CD14-positive monocyte (primary cell): ENCODE measurements at regions not wholly inside any gene's neighbourhood (a gene's known extent, or its start where the extent isn't known, plus 50 kb on each side); places are given as distances from the start of the nearest gene placed in this dataset.

ENCODE experiments used
- DNase-seq, 3 donors: peaks; one replicate each; pipeline ENCODE4 v3.0.0-alpha.2; 2011 to 2022
- H2AFZ ChIP-seq: 2 replicates; pipeline ENCODE4 v1.6.0; 2012; ENCODE audit warnings: mild to moderate bottlenecking, low read depth, low read length, inconsistent platforms; ENCODE audit not compliant: insufficient read depth, poor library complexity, severe bottlenecking
- H3K27ac ChIP-seq, 2 donors: 1 replicate in 1 of 2; 2 replicates in 1 of 2; pipeline ENCODE4 v1.5.1; 2012 to 2013; ENCODE audit warnings: low read length in 2 of 2, control low read depth in 1 of 2, inconsistent platforms in 1 of 2, low read depth in 1 of 2, mild to moderate bottlenecking in 1 of 2
- H3K27me3 ChIP-seq, 2 donors: one replicate each; pipeline versions ENCODE4 v1.6.0 to v1.6.1; 2011 to 2013; ENCODE audit warnings: low read length in 2 of 2; ENCODE audit not compliant: control insufficient read depth in 2 of 2, insufficient read depth in 2 of 2
- H3K36me3 ChIP-seq, 2 donors: replicated peaks in 1 of 2; 1 replicate in 1 of 2; 2 replicates in 1 of 2; pipeline versions ENCODE4 v1.5.1 to v1.6.1; 2012 to 2013; ENCODE audit warnings: low read length in 2 of 2, control low read depth in 1 of 2, inconsistent platforms in 1 of 2, mild to moderate bottlenecking in 1 of 2; ENCODE audit not compliant: insufficient read depth in 2 of 2, control insufficient read depth in 1 of 2
- H3K4me1 ChIP-seq, 2 donors: 1 replicate in 1 of 2; 2 replicates in 1 of 2; pipeline versions ENCODE4 v1.5.1 to v1.6.1; 2012 to 2013; ENCODE audit warnings: low read length in 2 of 2, control low read depth in 1 of 2, inconsistent platforms in 1 of 2, mild to moderate bottlenecking in 1 of 2, moderate library complexity in 1 of 2; ENCODE audit not compliant: insufficient read depth in 2 of 2, control insufficient read depth in 1 of 2
- H3K4me2 ChIP-seq: replicated peaks from 2 replicates; pipeline ENCODE3; 2012; ENCODE audit warnings: low read length, moderate library complexity, mild to moderate bottlenecking; ENCODE audit not compliant: poor library complexity, severe bottlenecking; ENCODE audit errors: extremely low read depth
- H3K4me3 ChIP-seq, 3 experiments: fragments of 200-600 bp in 1 of 3; sonication (generic) in 1 of 3; replicated peaks in 1 of 3; 1 replicate in 2 of 3; 2 replicates in 1 of 3; pipeline ENCODE4 v1.5.1; 2011 to 2013; ENCODE audit warnings: low read length in 3 of 3, mild to moderate bottlenecking in 3 of 3, control low read depth in 2 of 3, low read depth in 2 of 3, inconsistent platforms in 1 of 3, moderate library complexity in 1 of 3
- H3K79me2 ChIP-seq: 2 replicates; pipeline ENCODE4 v1.6.0; 2012; ENCODE audit warnings: mild to moderate bottlenecking, control low read depth, inconsistent platforms, low read length, moderate library complexity; ENCODE audit not compliant: insufficient read depth
- H3K9ac ChIP-seq: 2 replicates; pipeline ENCODE4 v1.6.0; 2017; ENCODE audit warnings: low read length, mild to moderate bottlenecking; ENCODE audit not compliant: insufficient read depth, poor library complexity, severe bottlenecking
- H3K9me3 ChIP-seq, 2 donors: replicated peaks in 1 of 2; 1 replicate in 1 of 2; 2 replicates in 1 of 2; pipeline versions ENCODE4 v1.5.1 to v1.6.1; 2012 to 2013; ENCODE audit warnings: low read length in 2 of 2, control low read depth in 1 of 2; ENCODE audit not compliant: control insufficient read depth in 1 of 2, insufficient read depth in 1 of 2
- H4K20me1 ChIP-seq: 2 replicates; pipeline ENCODE4 v1.6.0; 2012; ENCODE audit warnings: mild to moderate bottlenecking, low read length, control low read depth, moderate library complexity; ENCODE audit not compliant: insufficient read depth
- H3K27ac Mint-ChIP-seq, 7 donors: one replicate each; pipeline ENCODE4 v1.8.0; 2020; ENCODE audit warnings: mild to moderate bottlenecking in 7 of 7, mixed read lengths in 7 of 7, moderate library complexity in 6 of 7, inconsistent platforms in 2 of 7
- H3K27me3 Mint-ChIP-seq, 3 donors: one replicate each; pipeline ENCODE4 v1.8.0; 2021 to 2022; ENCODE audit warnings: low read depth in 3 of 3, mild to moderate bottlenecking in 3 of 3, mixed read lengths in 3 of 3, moderate library complexity in 3 of 3, inconsistent platforms in 1 of 3
- H3K36me3 Mint-ChIP-seq, 2 donors: one replicate each; pipeline ENCODE4 v1.8.0; 2020; ENCODE audit warnings: mixed read lengths in 2 of 2, inconsistent platforms in 1 of 2, mild to moderate bottlenecking in 1 of 2
- H3K4me1 Mint-ChIP-seq: one replicate; pipeline ENCODE4 v1.8.0; 2020; ENCODE audit warnings: mild to moderate bottlenecking, mixed read lengths
- H3K4me3 Mint-ChIP-seq, 2 donors: one replicate each; pipeline ENCODE4 v1.8.0; 2020; ENCODE audit warnings: mild to moderate bottlenecking in 2 of 2, mixed read lengths in 2 of 2, moderate library complexity in 1 of 2
- H3K9me3 Mint-ChIP-seq, 7 donors: one replicate each; pipeline ENCODE4 v1.8.0; 2020 to 2022; ENCODE audit warnings: mixed read lengths in 7 of 7, mild to moderate bottlenecking in 6 of 7, moderate library complexity in 6 of 7, inconsistent platforms in 2 of 7
- CTCF ChIP-seq: fragments of 200-600 bp; IDR thresholded peaks from one replicate; pipeline ENCODE4 v1.8.0; 2022; ENCODE audit warnings: antibody characterized with exemption, mild to moderate bottlenecking
- WGBS: methylation state at CpG from one replicate; pipeline ENCODE4 v1.1.5; 2013; ENCODE audit warnings: missing lambda C conversion rate; ENCODE audit not compliant: insufficient coverage; 5-methylcytosine and 5-hydroxymethylcytosine counted together
- intact Hi-C, 2 donors: fragments of 100-400 bp; cut with micrococcal nuclease; formaldehyde crosslinking; loops; one replicate each; pipeline versions ENCODE4 v1.15.0 to v1.15.1; 2023

- intact Hi-C loops = no loop called here
- no peak overlapping the region for H3K4me3 Mint-ChIP-seq
- H2AFZ ChIP-seq = no peak overlapping the region
These were observed 342.3 kb upstream of the CFAP20DC start for GRCh38 chr3:59392116-59392515.

GRCh38 chr3:59391131-59391530 is 341.3 kb upstream of the CFAP20DC start:
- Histone ChIP-seq H3K27me3 (no peaks in the 10 kb centered on the region), H3K9me3 (no peaks in the 10 kb centered on the region), H3K4me2 (no peak overlapping the region), H4K20me1 (no peaks in the 10 kb centered on the region), H3K27ac (no peak overlapping the region), H3K4me3 (no peak overlapping the region), H3K36me3 (no peaks in the 10 kb centered on the region), H3K4me1 (peaks cover 19 to 24% of the 10 kb centered on the region in 2 donors), H3K9ac (no peak overlapping the region), H2AFZ (no peak overlapping the region), H3K79me2 (no peaks in the 10 kb centered on the region)
- Mint-ChIP-seq H3K4me3 (no peak overlapping the region), H3K4me1 (peaks cover 20% of the 10 kb centered on the region), H3K27me3 (peaks cover 0 to 2% (median 0%) of the 10 kb centered on the region in 3 donors), H3K27ac (no peak overlapping the region), H3K9me3 (peaks cover 0 to 8% (median 2%) of the 10 kb centered on the region in 7 donors), H3K36me3 (no peaks in the 10 kb centered on the region)
- no peak for TF ChIP-seq CTCF
- no peak for DNase-seq
- WGBS = 100% methylated on average over 4 of the region's 7 CpGs
- intact Hi-C loops = no loop called here

More at GRCh38 chr3:59392116-59392515, 342.3 kb upstream of the CFAP20DC start:
- no peaks in the 10 kb centered on the region for H3K36me3 Mint-ChIP-seq
- peaks cover 0 to 8% (median 5%) of the 10 kb centered on the region in 7 donors for H3K9me3 Mint-ChIP-seq
- no peaks in the 10 kb centered on the region for H3K27me3 ChIP-seq
- H3K79me2 ChIP-seq = no peaks in the 10 kb centered on the region
- H3K36me3 ChIP-seq = no peaks in the 10 kb centered on the region
- no CpG with 5 or more reads among the region's 1 CpG for WGBS
- no peak overlapping the region for H3K27ac Mint-ChIP-seq
- H4K20me1 ChIP-seq = no peaks in the 10 kb centered on the region
- TF ChIP-seq CTCF = no peak
- no peaks in the 10 kb centered on the region for H3K9me3 ChIP-seq
- no peak overlapping the region for H3K9ac ChIP-seq
- peak in 1 of 3 donors; percentile 52 for DNase-seq
- peaks cover 13% of the 10 kb centered on the region for H3K4me1 Mint-ChIP-seq
- H3K27me3 Mint-ChIP-seq = peaks cover 0 to 4% (median 1%) of the 10 kb centered on the region in 3 donors
- no peak overlapping the region for H3K27ac ChIP-seq
- no peak overlapping the region for H3K4me3 ChIP-seq
- peaks cover 12 to 14% of the 10 kb centered on the region in 2 donors for H3K4me1 ChIP-seq
- no peak overlapping the region for H3K4me2 ChIP-seq
